ENCODE measurements at regions not wholly inside any gene's neighbourhood (a gene's known extent, or its start where the extent isn't known, plus 50 kb on each side); places are given as distances from the start of the nearest gene placed in this dataset.

- Histone ChIP-seq H2AFZ (ENCODE audit: low read depth) (no peak overlapping the region), H3K4me2 (peak overlapping the region; percentile 94), H3K9me2 (no peaks in the 10 kb centered on the region), H3K79me2 (ENCODE audit: insufficient read depth) (no peaks in the 10 kb centered on the region), H3F3A (replicated peaks; ENCODE audit: insufficient read depth) (peaks cover 3% of the 10 kb centered on the region), H3K4me1 (ENCODE audit: control insufficient read depth in 1 of 2, insufficient read depth in 2 of 2, low read depth in 1 of 2, low read length in 1 of 2) (peaks cover 0 to 2% of the 10 kb centered on the region in 2 experiments; a peak in 1 of 4 replicates), H3K9me3 (no peaks in the 10 kb centered on the region), H3K27ac (ENCODE audit: low read depth in 2 of 2, low read length in 1 of 2) (no peak overlapping the region), H4K20me1 (ENCODE audit: insufficient read depth) (no peaks in the 10 kb centered on the region), H3K36me3 (replicated peaks in 1 of 2; ENCODE audit: control insufficient read depth in 1 of 2, insufficient read depth in 2 of 2, low read length in 1 of 2) (no peaks in the 10 kb centered on the region), H3K27me3 (ENCODE audit: insufficient read depth) (peaks cover 28% of the 10 kb centered on the region), H3K4me3 (ENCODE audit: low read depth in 2 of 2, low read length in 1 of 2) (peak overlapping the region; percentile 55 to 68; a peak in 3 of 4 replicates), H3K9ac (no peak overlapping the region)
- DNase-seq: peak; percentile 15
- WGBS (ENCODE audit: low lambda C conversion rate): 12% methylated on average over 16 of the region's 16 CpGs
- no peak for TF ChIP-seq FOXM1 (IDR thresholded peaks at IDR 0.05; ENCODE audit: low read depth)
- no peak for TF ChIP-seq POLR2AphosphoS5 (IDR thresholded peaks at IDR 0.05; ENCODE audit: low read depth, low read length)
- no peak for TF ChIP-seq RFX5 (IDR thresholded peaks at IDR 0.05; ENCODE audit: low read length)
- TF ChIP-seq FOXJ3 (CRISPR knock-in tag; IDR thresholded peaks at IDR 0.05): no peak
- TF ChIP-seq, protein P1, sequence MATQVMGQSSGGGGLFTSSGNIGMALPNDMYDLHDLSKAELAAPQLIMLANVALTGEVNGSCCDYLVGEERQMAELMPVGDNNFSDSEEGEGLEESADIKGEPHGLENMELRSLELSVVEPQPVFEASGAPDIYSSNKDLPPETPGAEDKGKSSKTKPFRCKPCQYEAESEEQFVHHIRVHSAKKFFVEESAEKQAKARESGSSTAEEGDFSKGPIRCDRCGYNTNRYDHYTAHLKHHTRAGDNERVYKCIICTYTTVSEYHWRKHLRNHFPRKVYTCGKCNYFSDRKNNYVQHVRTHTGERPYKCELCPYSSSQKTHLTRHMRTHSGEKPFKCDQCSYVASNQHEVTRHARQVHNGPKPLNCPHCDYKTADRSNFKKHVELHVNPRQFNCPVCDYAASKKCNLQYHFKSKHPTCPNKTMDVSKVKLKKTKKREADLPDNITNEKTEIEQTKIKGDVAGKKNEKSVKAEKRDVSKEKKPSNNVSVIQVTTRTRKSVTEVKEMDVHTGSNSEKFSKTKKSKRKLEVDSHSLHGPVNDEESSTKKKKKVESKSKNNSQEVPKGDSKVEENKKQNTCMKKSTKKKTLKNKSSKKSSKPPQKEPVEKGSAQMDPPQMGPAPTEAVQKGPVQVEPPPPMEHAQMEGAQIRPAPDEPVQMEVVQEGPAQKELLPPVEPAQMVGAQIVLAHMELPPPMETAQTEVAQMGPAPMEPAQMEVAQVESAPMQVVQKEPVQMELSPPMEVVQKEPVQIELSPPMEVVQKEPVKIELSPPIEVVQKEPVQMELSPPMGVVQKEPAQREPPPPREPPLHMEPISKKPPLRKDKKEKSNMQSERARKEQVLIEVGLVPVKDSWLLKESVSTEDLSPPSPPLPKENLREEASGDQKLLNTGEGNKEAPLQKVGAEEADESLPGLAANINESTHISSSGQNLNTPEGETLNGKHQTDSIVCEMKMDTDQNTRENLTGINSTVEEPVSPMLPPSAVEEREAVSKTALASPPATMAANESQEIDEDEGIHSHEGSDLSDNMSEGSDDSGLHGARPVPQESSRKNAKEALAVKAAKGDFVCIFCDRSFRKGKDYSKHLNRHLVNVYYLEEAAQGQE (IDR thresholded peaks at IDR 0.05; ENCODE audit: low read depth, low read length): no peak
- TF ChIP-seq MXI1 (IDR thresholded peaks at IDR 0.05; ENCODE audit: low read depth, low read length): no peak
- no peak for TF ChIP-seq EZH2phosphoT487 (IDR thresholded peaks at IDR 0.05; ENCODE audit: borderline replicate concordance, low read depth)
- no peak for TF ChIP-seq MEF2A (IDR thresholded peaks at IDR 0.05; ENCODE audit: borderline replicate concordance, low read depth)
- CTCF ChIA-PET: interaction anchor here (0.8 to 3.7 kb wide), 9 partner anchors 9 to 597 kb away, joined by 3 to 20 read pairs (median 4); no protein-coding TSS in a partner anchor
- POLR2A ChIA-PET: interaction anchor here (0.5 kb wide), 1 partner anchor 39 kb away, joined by 3 read pairs; no protein-coding TSS in a partner anchor
These were observed 154.7 kb upstream of the GOLIM4 start for GRCh38 chr3:168250415-168250861.

DNA sequence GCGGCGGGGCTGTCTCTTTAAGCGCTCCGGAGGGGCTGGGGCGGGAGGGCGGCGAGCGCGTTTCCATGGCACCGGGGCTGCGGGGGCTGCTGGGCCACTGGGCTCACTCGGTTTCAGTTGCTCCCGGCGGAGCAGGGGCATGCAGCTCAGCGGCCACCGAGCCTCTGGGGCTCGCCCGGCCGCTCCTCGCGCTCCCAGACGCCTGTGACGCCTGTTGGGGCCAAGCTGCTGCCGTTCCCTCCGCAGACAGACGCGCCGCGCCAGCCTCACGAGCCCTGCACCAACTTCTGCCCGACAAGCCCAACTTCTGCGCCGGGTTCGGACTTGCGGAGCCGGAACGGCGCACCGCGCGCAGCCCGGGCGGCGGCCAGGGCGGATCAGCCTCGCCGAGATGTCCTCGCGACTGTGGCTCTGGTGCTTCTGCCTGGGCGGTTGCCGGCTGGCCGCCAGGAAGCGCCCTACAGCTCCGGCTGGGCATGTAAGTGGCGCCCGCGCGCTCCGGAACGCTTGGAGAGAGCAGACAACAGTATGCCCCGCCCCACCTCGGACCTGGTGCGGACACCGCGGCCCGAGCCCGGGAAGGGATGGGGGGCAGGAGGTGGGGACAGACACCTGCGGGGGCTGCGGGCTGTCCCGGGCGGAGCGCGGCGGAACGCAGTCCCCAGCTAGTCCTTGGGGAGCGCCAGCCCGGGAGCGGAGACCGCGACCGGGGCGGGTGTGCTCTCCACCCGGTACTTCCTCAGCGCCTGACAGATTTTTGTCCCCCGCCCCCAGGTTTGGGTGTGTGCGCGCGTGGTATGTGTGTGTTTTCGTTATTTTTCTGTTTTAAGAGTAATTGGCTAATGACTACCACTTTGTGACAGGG, 154.1 kb upstream of the GOLIM4 start:
- DNase-seq: peak; percentile 89
- POLR2A ChIA-PET: interaction anchor here (1.0 to 1.2 kb wide), 2 partner anchors 33 to 40 kb away, joined by 3 to 4 read pairs; no protein-coding TSS in a partner anchor
- H3K4me1 ChIP-seq (ENCODE audit: control insufficient read depth in 1 of 2, insufficient read depth in 2 of 2, low read depth in 1 of 2, low read length in 1 of 2): peaks cover 0 to 2% of the 10 kb centered on the region in 2 experiments; a peak in 1 of 4 replicates
- H3K36me3 ChIP-seq (replicated peaks in 1 of 2; ENCODE audit: control insufficient read depth in 1 of 2, insufficient read depth in 2 of 2, low read length in 1 of 2): no peaks in the 10 kb centered on the region
- peak overlapping the region; percentile 55 to 68 for H3K4me3 ChIP-seq (ENCODE audit: low read depth in 2 of 2, low read length in 1 of 2)
- peaks cover 28% of the 10 kb centered on the region for H3K27me3 ChIP-seq (ENCODE audit: insufficient read depth)
- H3K27ac ChIP-seq (ENCODE audit: low read depth in 2 of 2, low read length in 1 of 2): peak overlapping the region in 1 of 2 experiments; percentile 79; a peak in 2 of 4 replicates
- no peak overlapping the region for H3K9ac ChIP-seq
- CTCF ChIA-PET: interaction anchor here (0.8 to 3.7 kb wide), 8 partner anchors 10 to 598 kb away, joined by 3 to 20 read pairs (median 4); no protein-coding TSS in a partner anchor
- H4K20me1 ChIP-seq (ENCODE audit: insufficient read depth): no peaks in the 10 kb centered on the region
- H2AFZ ChIP-seq (ENCODE audit: low read depth): peak overlapping the region; percentile 29; the same call in 1 of the 2 replicates
- no peaks in the 10 kb centered on the region for H3K9me3 ChIP-seq
- H3K79me2 ChIP-seq (ENCODE audit: insufficient read depth): no peaks in the 10 kb centered on the region
- WGBS (ENCODE audit: low lambda C conversion rate): 0% methylated on average over 7 of the region's 89 CpGs
- peaks cover 3% of the 10 kb centered on the region for H3F3A ChIP-seq (replicated peaks; ENCODE audit: insufficient read depth)
- peak overlapping the region; percentile 94 for H3K4me2 ChIP-seq
- no peaks in the 10 kb centered on the region for H3K9me2 ChIP-seq
- TF ChIP-seq SIN3A (IDR thresholded peaks at IDR 0.05; ENCODE audit: borderline replicate concordance, low read depth, low read length): no peak
- peak; percentile 47 for TF ChIP-seq RAD21 (IDR thresholded peaks at IDR 0.05; ENCODE audit: low read length)
- no peak for TF ChIP-seq ZBTB33 (IDR thresholded peaks at IDR 0.05; ENCODE audit: borderline replicate concordance, low read depth)
- TF ChIP-seq, protein P2, sequence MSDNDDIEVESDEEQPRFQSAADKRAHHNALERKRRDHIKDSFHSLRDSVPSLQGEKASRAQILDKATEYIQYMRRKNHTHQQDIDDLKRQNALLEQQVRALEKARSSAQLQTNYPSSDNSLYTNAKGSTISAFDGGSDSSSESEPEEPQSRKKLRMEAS (IDR thresholded peaks at IDR 0.05; ENCODE audit: low read depth): 0 out of 2 replicates have a peak, but pooled peaks have one; percentile 17
- peak; percentile 65 for TF ChIP-seq MXI1 (IDR thresholded peaks at IDR 0.05; ENCODE audit: low read depth, low read length)
- TF ChIP-seq FOXJ3 (CRISPR knock-in tag; IDR thresholded peaks at IDR 0.05): 0 out of 2 replicates have a peak, but pooled peaks have one; percentile 13
- TF ChIP-seq, protein P3, sequence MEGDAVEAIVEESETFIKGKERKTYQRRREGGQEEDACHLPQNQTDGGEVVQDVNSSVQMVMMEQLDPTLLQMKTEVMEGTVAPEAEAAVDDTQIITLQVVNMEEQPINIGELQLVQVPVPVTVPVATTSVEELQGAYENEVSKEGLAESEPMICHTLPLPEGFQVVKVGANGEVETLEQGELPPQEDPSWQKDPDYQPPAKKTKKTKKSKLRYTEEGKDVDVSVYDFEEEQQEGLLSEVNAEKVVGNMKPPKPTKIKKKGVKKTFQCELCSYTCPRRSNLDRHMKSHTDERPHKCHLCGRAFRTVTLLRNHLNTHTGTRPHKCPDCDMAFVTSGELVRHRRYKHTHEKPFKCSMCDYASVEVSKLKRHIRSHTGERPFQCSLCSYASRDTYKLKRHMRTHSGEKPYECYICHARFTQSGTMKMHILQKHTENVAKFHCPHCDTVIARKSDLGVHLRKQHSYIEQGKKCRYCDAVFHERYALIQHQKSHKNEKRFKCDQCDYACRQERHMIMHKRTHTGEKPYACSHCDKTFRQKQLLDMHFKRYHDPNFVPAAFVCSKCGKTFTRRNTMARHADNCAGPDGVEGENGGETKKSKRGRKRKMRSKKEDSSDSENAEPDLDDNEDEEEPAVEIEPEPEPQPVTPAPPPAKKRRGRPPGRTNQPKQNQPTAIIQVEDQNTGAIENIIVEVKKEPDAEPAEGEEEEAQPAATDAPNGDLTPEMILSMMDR (IDR thresholded peaks at IDR 0.05): peak; percentile 44
- no peak for TF ChIP-seq RFX5 (IDR thresholded peaks at IDR 0.05; ENCODE audit: low read length)

Data from SK-N-SH (cell line).